KMS-11 (cell line): ENCODE measurements at regions not wholly inside any gene's neighbourhood (a gene's known extent, or its start where the extent isn't known, plus 50 kb on each side); places are given as distances from the start of the nearest gene placed in this dataset.

ENCODE experiments used
- H2AFZ ChIP-seq: fragments of 200-600 bp; sonication (generic); 2 replicates; pipeline ENCODE4 v1.6.1; 2016; ENCODE audit warnings: antibody characterized with exemption, mixed run types, low read depth
- H3K27ac ChIP-seq: fragments of 200-600 bp; sonication (generic); 2 replicates; pipeline ENCODE4 v1.6.1; 2016; ENCODE audit warnings: mild to moderate bottlenecking, mixed run types
- H3K27me3 ChIP-seq: fragments of 200-600 bp; sonication (generic); 2 replicates; pipeline ENCODE4 v1.6.1; 2017; ENCODE audit warnings: mild to moderate bottlenecking, low read depth, mixed run types, moderate library complexity; ENCODE audit not compliant: insufficient read depth
- H3K36me3 ChIP-seq: fragments of 200-600 bp; sonication (generic); 2 replicates; pipeline ENCODE4 v1.6.1; 2017; ENCODE audit warnings: mild to moderate bottlenecking, mixed run types; ENCODE audit not compliant: insufficient read depth
- H3K4me1 ChIP-seq: fragments of 200-600 bp; sonication (generic); 2 replicates; pipeline ENCODE4 v1.6.1; 2016; ENCODE audit warnings: mild to moderate bottlenecking, low read depth, mixed run types; ENCODE audit not compliant: poor library complexity, severe bottlenecking
- H3K4me2 ChIP-seq: fragments of 200-600 bp; sonication (generic); 2 replicates; pipeline ENCODE4 v1.7.0; 2016; ENCODE audit warnings: mild to moderate bottlenecking, mixed run types
- H3K4me3 ChIP-seq: fragments of 200-600 bp; sonication (generic); IDR thresholded peaks from 2 replicates; pipeline ENCODE4 v1.6.1; 2017; ENCODE audit warnings: low read depth, low read length, mixed read lengths; ENCODE audit not compliant: insufficient read depth
- H3K79me2 ChIP-seq: fragments of 200-600 bp; sonication (generic); 2 replicates; pipeline ENCODE4 v1.6.1; 2016; ENCODE audit warnings: low read depth, mixed run types; ENCODE audit not compliant: insufficient read depth
- H3K9ac ChIP-seq: fragments of 200-600 bp; sonication (generic); 2 replicates; pipeline ENCODE4 v1.6.1; 2016; ENCODE audit warnings: mild to moderate bottlenecking, mixed run types
- H4K20me1 ChIP-seq: fragments of 200-600 bp; sonication (generic); 2 replicates; pipeline ENCODE4 v1.6.1; 2016; ENCODE audit warnings: mild to moderate bottlenecking, mixed run types; ENCODE audit not compliant: insufficient read depth
- TF ChIP-seq, protein P1 (sequence below): fragments of 200-600 bp; sonication (generic); conservative IDR thresholded peaks from 2 replicates; pipeline ENCODE4 v1.6.1; 2017; ENCODE audit warnings: low read depth, mild to moderate bottlenecking, antibody characterized with exemption, low read length, moderate library complexity, mixed read lengths

DNA sequence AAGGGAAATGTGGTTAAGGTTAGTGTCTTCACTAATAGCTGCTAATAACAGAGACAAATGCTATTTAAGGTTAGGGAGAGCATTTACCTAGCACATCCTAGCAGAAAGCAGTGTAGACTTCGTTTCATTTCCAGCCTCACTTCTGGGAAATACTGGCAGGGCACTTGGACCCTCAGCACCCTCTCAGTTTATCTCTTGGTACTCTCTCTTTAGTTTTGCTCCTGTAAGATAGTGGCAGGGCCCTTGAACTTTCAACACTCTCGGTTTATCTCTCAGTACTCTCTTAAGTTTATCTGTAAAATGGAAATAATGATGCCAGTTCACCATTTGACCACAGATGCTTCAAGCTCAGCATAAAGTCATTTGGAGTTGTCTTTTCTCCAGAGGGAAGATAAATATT is 118.4 kb downstream of the MBL2 start:
- no peak overlapping the region for H3K9ac ChIP-seq
- H3K4me3 ChIP-seq = no peak overlapping the region
- H3K4me2 ChIP-seq = no peak overlapping the region
- H2AFZ ChIP-seq = no peak overlapping the region
- no peaks in the 10 kb centered on the region for H3K79me2 ChIP-seq
- H3K27me3 ChIP-seq = no peaks in the 10 kb centered on the region
- no peaks in the 10 kb centered on the region for H3K36me3 ChIP-seq
- H3K27ac ChIP-seq = no peak overlapping the region
- no peaks in the 10 kb centered on the region for H3K4me1 ChIP-seq
- TF ChIP-seq, protein P1, sequence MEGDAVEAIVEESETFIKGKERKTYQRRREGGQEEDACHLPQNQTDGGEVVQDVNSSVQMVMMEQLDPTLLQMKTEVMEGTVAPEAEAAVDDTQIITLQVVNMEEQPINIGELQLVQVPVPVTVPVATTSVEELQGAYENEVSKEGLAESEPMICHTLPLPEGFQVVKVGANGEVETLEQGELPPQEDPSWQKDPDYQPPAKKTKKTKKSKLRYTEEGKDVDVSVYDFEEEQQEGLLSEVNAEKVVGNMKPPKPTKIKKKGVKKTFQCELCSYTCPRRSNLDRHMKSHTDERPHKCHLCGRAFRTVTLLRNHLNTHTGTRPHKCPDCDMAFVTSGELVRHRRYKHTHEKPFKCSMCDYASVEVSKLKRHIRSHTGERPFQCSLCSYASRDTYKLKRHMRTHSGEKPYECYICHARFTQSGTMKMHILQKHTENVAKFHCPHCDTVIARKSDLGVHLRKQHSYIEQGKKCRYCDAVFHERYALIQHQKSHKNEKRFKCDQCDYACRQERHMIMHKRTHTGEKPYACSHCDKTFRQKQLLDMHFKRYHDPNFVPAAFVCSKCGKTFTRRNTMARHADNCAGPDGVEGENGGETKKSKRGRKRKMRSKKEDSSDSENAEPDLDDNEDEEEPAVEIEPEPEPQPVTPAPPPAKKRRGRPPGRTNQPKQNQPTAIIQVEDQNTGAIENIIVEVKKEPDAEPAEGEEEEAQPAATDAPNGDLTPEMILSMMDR = no peak
- no peaks in the 10 kb centered on the region for H4K20me1 ChIP-seq

DNA sequence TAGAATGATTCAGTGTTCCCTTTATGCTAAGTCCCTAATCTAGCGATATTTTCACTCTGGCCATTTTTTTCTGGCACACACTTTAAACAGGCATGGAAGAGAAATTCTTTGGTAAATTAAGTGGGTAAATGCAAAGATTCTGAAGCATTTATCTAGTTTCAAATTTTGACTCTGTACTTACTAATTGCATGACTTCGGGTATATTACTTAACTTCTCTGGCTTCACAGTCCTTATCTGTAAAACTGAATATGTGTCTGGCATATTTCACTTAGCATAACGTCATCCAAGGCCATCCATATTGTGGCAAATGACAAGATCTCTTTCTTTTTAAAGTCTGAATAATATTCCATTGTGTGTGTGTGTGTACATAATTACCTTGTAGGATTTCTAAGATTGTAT is 114.5 kb downstream of the MBL2 start:
- no peak overlapping the region for H2AFZ ChIP-seq

DNA sequence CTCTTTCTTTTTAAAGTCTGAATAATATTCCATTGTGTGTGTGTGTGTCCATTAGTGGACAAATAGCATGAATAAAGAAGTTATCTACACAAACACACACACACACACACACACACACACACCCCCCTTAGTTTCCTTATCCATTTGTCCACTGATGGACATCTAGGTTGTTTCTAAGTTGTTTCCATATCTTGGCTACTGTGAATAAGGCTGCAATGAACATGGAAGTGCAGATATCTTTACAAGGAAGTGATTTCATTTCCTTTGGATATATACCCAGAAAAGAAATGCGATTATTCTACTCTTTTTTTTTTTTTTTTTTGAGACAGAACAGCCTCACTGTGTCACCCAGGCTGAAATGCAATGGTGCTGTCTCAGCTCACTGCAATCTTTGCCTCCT is 113.5 kb downstream of the MBL2 start:
- TF ChIP-seq, protein P1 = no peak
- no peak overlapping the region for H3K27ac ChIP-seq
- no peaks in the 10 kb centered on the region for H3K27me3 ChIP-seq
- H3K79me2 ChIP-seq = no peaks in the 10 kb centered on the region
- H4K20me1 ChIP-seq = no peaks in the 10 kb centered on the region
- no peak overlapping the region for H3K4me3 ChIP-seq
- H3K9ac ChIP-seq = no peak overlapping the region
- H3K4me2 ChIP-seq = no peak overlapping the region
- H2AFZ ChIP-seq = no peak overlapping the region
- no peaks in the 10 kb centered on the region for H3K36me3 ChIP-seq
- no peaks in the 10 kb centered on the region for H3K4me1 ChIP-seq

More for the DNA sequence above, 114.5 kb downstream of the MBL2 start:
- no peaks in the 10 kb centered on the region for H4K20me1 ChIP-seq
- H3K27me3 ChIP-seq = no peaks in the 10 kb centered on the region
- no peaks in the 10 kb centered on the region for H3K36me3 ChIP-seq
- no peak overlapping the region for H3K27ac ChIP-seq
- H3K4me1 ChIP-seq = no peaks in the 10 kb centered on the region
- H3K4me3 ChIP-seq = no peak overlapping the region
- TF ChIP-seq, protein P1 = no peak
- no peaks in the 10 kb centered on the region for H3K79me2 ChIP-seq
- H3K9ac ChIP-seq = no peak overlapping the region
- no peak overlapping the region for H3K4me2 ChIP-seq

DNA sequence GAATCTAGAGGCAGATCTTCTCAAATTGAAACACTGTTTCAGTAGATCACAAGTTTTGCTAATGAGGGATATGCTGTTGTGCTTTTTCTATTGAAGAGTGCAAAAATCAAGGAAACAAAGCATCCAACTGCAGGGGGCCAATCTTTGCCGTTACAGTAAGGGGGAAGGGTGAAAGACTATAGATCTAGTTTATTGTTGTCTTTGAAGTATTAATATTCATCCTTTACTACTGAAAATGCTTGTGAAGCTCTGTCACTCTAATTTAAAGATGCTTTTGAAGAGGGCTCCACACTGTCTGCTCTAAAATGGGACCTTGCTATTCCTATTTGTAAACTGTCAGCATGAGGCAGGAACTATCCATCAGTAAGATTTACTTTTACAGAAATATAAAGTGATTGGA is 110.3 kb downstream of the MBL2 start:
- no peaks in the 10 kb centered on the region for H3K79me2 ChIP-seq
- H2AFZ ChIP-seq = no peak overlapping the region
- H3K9ac ChIP-seq = no peak overlapping the region
- H3K27ac ChIP-seq = no peak overlapping the region
- H3K4me1 ChIP-seq = no peaks in the 10 kb centered on the region
- H3K36me3 ChIP-seq = no peaks in the 10 kb centered on the region
- H3K4me3 ChIP-seq = no peak overlapping the region
- no peak overlapping the region for H3K4me2 ChIP-seq
- no peaks in the 10 kb centered on the region for H3K27me3 ChIP-seq
- TF ChIP-seq, protein P1 = no peak
- no peaks in the 10 kb centered on the region for H4K20me1 ChIP-seq
